HFF-Myc (cell line): ENCODE measurements at regions not wholly inside any gene's neighbourhood (a gene's known extent, or its start where the extent isn't known, plus 50 kb on each side); places are given as distances from the start of the nearest gene placed in this dataset.
"Not testable (repeated sequence)": the region's sequence is repeated elsewhere in the genome, so short reads cannot be mapped to it uniquely, and the experiment has no call there.

Experiments
- DNase-seq: peaks from one replicate; pipeline ENCODE4 v3.0.0-alpha.2; 2011; ENCODE audit warnings: low read depth; ENCODE audit errors: extremely low read depth
- H3K4me3 ChIP-seq: replicated peaks from 2 replicates; pipeline ENCODE4 v1.5.1; 2011; ENCODE audit warnings: low read depth, mild to moderate bottlenecking, control low read depth, low read length
- CTCF ChIP-seq: IDR thresholded peaks from 2 replicates; pipeline ENCODE4 v1.5.1; 2012; ENCODE audit warnings: mild to moderate bottlenecking, low read depth, low read length, control low read depth; ENCODE audit errors: missing control alignments

- no peak for DNase-seq
- H3K4me3 ChIP-seq: no peak overlapping the region
- no peak for TF ChIP-seq CTCF
These were observed 181.9 kb upstream of the ZNF469 start for GRCh38 chr16:88200896-88201185.

- not testable (repeated sequence) for H3K4me3 ChIP-seq, DNase-seq
These were observed 181.1 kb upstream of the ZNF469 start for GRCh38 chr16:88201611-88202010.

- H3K4me3 ChIP-seq: no peak overlapping the region
- no peak for DNase-seq
- TF ChIP-seq CTCF: no peak
These were observed 180.5 kb upstream of the ZNF469 start for GRCh38 chr16:88202207-88202745.

GRCh38 chr16:88202856-88203681 lies 179.7 kb upstream of the ZNF469 start:
- H3K4me3 ChIP-seq, DNase-seq: not testable (repeated sequence)

- not testable (repeated sequence) for DNase-seq
These were observed 178.3 kb upstream of the ZNF469 start for GRCh38 chr16:88204131-88205110.

GRCh38 chr16:88205482-88205881 lies 177.3 kb upstream of the ZNF469 start:
- H3K4me3 ChIP-seq, DNase-seq: not testable (repeated sequence)

More at GRCh38 chr16:88204131-88205110, 178.3 kb upstream of the ZNF469 start:
- H3K4me3 ChIP-seq: not testable (repeated sequence)

- not testable (repeated sequence) for DNase-seq, H3K4me3 ChIP-seq
These were observed 176.8 kb upstream of the ZNF469 start for GRCh38 chr16:88206006-88206405.

- DNase-seq: not testable (repeated sequence)
These were observed 176.2 kb upstream of the ZNF469 start for GRCh38 chr16:88206516-88206915.

GRCh38 chr16:88208112-88208511 lies 174.6 kb upstream of the ZNF469 start:
- TF ChIP-seq CTCF: no peak
- H3K4me3 ChIP-seq: no peak overlapping the region
- DNase-seq: no peak

More at GRCh38 chr16:88206516-88206915, 176.2 kb upstream of the ZNF469 start:
- not testable (repeated sequence) for H3K4me3 ChIP-seq

GRCh38 chr16:88208776-88209175 lies 174.0 kb upstream of the ZNF469 start:
- H3K4me3 ChIP-seq, DNase-seq: not testable (repeated sequence)

- H3K4me3 ChIP-seq, DNase-seq: not testable (repeated sequence)
These were observed 173.2 kb upstream of the ZNF469 start for GRCh38 chr16:88209579-88209978.

GRCh38 chr16:88213937-88214336 lies 168.8 kb upstream of the ZNF469 start:
- H3K4me3 ChIP-seq, DNase-seq: not testable (repeated sequence)

GRCh38 chr16:88221001-88221761 lies 161.6 kb upstream of the ZNF469 start:
- H3K4me3 ChIP-seq, DNase-seq: not testable (repeated sequence)

GRCh38 chr16:88223696-88224095 lies 159.1 kb upstream of the ZNF469 start:
- DNase-seq, H3K4me3 ChIP-seq: not testable (repeated sequence)
